SK-N-DZ (cell line): ENCODE measurements at regions not wholly inside any gene's neighbourhood (a gene's known extent, or its start where the extent isn't known, plus 50 kb on each side); places are given as distances from the start of the nearest gene placed in this dataset.

Experiments used
- DNase-seq: peaks from one replicate; pipeline ENCODE4 v3.0.0-alpha.2; 2015; ENCODE audit warnings: low spot score

DNA sequence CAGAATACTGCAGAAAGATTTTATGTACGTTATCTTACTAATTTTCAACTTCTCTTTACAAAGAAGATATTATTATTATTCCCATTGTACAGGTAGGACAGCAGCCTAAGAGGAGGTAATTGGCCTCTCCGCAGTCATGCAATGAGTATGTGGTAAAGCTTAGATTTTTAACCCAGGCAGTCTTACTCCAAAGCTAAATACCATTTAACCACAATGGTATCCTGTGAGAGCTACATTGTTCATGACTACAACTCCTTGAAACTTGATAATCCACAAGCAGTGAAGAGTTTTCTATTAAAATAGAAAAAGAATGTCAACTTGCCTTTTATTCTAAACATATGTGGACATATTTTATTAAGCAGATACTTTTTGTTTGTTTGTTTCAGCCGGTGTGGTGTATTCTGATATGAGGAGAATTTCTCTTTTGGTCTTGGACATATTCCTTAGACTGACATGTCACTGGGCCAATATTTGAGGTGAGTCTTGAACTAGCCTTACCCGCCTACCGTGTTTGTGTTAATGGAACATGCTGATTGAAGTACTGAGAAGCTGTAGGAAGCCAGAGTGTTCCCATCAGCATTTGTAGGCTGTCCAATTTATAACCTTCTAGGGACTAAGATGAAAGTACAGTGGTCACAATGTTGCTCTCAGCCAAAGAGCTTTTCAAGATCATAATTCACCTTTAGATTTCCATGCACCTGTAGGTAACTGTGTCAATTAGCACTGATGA lies 293.9 kb upstream of the DCC start:
- no peak for DNase-seq

DNA sequence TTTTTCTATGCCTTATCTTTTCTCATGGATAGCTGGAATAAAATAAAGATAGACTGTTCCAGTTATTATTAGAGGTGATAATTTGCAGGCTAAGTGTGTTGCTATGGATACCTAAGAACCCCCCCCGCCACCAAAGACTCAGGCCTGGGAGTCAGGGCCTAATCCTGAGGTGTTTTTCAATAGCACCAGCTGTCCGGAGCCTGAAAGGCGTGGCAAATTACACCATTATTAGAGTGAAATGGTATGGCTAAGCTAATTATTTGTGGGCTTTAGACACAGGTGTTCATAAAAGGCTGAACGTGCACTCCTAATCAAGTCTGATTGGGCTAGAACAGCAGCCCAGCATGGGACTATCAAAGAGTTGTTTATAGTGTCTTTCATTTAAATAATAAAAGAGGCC lies 293.2 kb upstream of the DCC start:
- no peak for DNase-seq

DNA sequence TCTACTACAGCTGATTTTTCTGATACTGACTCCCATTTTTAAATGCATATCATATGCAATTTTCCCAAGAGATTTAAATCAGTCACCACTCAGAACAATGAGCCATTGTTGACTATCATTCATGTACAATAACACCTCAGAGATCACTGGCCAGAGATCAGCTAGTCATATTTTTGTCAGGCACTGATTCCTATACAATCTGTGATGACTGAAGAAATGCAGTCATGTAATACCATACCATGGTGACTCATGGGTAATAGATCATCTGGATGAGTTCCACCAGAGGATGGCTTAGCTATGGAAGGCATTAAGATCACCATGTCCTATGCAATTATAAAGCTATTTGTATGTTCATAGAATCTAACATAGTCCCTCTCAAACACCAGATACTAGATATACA lies 285.7 kb upstream of the DCC start:
- DNase-seq, result no peak

DNA sequence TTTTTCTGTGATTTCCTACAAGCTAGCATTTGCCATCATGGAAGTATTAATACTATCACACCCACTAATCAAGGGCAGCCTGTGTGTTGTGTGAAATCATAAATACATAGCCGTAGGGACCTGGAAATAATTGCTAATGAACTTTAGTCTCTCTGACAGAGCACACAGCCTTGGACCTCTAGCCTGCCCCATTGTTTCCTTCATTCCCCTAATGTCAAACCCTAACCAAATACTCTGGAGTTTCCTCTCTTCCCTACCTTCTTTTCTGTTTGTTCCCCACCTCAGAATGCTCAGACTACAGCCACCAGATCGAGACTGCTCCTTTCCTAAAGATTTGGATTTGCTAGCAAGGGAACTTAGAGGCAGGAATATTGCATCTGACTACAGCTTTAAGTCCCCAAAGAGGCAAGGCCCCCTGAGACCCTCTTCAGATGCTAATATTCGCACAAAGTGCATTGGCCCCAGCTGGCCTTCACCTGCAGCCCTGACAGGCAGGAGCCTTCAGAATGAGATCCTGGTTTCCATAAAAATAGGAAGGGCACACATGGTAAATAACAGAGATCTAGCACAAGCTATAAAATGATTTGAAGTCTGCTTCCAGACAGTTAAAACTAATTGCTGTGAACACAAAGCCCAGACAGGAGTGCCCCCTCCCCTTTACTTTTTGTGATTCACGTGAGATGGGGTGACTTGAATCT lies 279.2 kb upstream of the DCC start:
- no peak for DNase-seq

DNA sequence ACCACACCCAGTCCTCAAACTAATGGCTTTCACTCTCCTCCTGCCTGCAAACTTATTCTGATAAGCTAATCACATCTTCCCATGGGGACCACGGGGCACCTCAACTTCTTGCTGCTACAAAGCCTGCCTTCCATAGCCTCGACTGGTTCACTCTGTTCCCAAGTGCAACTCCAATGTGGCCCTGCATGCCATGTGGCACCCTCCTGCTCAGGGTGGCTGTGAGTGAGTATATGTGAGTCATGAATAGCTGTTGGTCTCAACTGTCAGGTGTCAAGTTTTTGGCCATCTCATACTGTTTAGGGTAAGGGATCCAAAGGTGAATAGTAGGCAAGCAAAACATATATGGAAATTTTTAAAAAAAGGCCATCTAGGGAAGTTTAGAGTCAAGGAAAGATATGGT lies 276.1 kb upstream of the DCC start:
- no peak for DNase-seq

DNA sequence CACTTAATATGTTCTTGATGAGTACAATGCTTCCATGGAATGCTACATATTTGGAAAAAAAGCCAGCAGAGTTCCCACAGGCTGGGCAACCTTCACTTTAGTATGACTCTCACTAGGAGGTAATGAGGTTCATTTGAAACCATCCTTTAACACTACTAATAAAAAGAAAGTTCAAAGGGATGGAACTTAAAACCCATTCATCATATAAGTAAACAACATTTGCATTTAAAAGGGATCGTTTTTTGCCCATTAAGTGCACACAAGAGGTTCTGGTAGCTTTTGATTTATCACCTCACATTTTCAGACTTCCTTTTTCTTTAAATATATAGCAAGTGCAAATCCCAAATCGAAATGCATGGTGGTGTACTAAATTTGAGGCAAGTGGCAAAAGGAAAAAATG lies 270.8 kb upstream of the DCC start:
- no peak for DNase-seq

DNA sequence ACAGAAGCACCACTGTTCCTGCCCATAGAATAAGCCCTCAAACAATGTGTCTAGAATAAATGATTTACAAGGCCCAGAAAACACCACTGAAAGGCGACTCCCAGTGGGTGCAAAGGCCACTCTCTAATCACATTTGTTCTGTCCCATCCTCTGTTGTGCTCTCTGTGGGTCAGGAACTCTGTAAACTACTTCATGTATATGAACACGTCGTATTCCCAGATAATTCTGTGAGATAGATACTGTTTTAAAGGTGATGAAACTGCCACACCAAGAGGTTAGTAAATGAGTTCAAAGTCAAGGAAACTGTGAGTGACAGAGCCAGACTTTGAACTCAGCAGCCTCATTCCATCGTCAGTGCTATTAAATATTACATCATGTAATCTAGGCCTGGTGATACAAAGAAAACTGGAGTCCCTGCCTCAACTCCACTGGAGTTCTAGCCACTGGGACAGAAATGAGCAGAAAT lies 269.7 kb upstream of the DCC start:
- DNase-seq, result no peak

DNA sequence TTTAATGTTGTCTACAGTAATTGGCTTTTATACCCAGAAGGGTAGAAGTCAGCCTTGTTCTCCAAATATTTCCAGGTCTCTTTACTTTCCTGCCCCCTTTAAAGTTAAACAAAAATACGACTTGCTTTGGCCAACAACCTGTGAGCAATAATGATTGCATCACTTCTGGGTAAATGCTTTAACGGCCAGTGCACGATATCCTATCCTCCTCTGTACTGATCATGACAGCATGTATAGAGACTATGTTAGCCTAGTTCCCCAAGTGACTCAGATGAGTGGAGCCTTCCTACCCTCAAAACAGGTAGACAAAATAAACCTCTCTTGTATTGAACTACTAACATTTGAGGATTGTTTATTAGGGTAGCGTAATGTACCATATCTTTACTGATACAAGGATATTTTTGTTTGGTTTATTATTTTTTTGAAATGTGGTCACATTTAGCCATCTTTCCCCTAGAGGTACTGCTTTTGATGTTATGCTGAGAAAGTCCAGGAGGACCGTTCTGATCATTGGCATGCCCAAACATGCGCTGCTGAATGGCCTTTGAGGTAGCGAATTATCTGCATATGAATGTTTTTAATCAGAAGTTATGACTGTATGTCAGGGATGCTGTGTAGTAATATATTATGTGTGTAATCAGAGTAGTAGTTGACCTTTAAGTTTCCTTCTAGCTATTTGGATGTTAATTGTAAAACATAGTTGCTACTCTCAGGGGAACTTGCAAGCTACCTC lies 262.6 kb upstream of the DCC start:
- DNase-seq, result no peak

DNA sequence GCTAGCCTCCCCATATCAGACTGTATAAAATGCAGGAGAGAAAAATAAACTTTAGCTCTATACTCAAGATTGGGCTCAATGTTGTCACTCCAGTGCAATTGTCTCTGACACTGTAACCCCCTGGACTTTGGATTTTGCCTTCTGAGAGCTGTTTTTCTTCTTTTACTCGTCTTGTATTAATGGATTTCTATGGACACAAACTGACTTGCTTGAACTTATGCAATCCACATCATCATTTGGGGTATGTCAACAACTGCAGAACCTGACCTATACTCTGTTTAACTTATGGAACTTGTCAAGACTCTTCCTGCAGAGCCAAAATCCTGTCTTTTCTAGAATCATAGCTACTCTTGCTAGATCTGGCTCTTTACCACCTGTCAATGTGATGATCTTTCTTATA lies 257.8 kb upstream of the DCC start:
- DNase-seq, result no peak

DNA sequence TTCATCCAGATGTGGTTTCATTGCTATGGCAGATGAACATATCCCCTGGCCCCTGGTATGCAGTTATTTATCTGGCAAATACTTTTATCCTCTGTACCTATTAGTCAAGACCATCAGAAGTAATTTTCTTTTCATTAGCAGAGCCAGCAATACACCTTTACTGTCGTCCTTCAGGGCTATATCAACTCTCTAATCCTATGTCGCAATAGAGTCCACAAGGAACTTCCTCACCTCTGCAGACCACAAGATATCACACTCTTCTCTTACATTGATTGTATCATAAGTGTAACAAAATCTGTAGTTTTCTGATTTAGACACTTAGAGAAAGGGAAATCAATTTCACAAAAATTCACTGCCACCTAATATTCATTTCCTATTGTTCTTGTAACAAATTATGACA lies 252.9 kb upstream of the DCC start:
- no peak for DNase-seq

DNA sequence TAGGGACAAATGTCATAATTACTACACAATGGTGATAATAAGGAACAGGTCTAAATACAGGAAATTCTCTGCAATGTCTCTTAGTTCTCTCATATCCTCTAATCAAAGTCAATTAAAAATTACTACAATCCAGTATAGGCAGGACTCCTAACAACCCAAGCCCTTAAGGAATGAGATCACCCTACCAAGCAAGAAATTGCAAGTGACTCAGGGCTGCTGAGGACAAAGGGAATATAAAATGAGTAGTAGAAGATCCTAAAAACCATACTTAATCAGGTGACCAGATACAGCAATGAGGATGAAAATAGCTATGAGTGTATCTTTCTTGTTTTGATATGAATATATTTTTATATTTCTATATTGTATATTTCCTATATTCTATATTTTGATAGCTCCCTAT lies 250.0 kb upstream of the DCC start:
- no peak for DNase-seq

DNA sequence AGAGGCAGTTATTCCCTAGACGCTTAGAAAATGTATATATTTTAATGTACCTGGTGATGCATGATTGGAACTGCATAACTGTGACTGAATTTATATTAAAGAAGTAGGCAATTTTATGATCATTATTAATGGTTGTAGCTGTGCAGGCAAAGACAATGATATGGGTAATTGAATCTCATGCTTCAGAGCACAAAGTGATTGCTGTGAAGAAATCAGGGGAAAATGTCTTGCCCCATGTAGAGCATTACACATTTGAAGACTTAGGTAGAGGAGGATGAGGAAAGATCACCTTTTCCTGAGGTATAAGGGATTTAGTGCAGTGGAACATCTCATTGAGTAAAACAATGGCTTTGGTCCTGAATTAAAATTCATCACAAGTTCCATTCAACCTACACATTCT lies 246.8 kb upstream of the DCC start:
- DNase-seq, result no peak

DNA sequence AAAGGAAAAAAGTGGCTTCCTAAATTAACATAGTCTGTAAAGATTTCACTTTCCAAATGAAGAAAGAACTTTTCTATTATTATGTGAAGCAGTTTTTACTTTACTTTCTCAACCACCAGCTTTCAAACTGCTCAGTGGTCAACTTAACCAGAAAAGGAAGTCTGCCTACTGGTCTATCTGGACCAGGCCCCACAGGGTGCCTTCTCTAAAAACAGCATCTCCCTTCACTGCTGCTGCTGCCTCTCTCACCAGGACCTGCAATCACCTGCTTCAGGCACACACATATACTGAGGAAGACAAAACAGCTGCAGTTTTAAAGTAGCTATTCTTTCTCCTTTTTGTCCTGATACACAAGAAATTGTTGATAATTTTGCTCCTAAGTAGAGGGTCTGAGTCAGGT lies 221.3 kb upstream of the DCC start:
- DNase-seq, result no peak

DNA sequence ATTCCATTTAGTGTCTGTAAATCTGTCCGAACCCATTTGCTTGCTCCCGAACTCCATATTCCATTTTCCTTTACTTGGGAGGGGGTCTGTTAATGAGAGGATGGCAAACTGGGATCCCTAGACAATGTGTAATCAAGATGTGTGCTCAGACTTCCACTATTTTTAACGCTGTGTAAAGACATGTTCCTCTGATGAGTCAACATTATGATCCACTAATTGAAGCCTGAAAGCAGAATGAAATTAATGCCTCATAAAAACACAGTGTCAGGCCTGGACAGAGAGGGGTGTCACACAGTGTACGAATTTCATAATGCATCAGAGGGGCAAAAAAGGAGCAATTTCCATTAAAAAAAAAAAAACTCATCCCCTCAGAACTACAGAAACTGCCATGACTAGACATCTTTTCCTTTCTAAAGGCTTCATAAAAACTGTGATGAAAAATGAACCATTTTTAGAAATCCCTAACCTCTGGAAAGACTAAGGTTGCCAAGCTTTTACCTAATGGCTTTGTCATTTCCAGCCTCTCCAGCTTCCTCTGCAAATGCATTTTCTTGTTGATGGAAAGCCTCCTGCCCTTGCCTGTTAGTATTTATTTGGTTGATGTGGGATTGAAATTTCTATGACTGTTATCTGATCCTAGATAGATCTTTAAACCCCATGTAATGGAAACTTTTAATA lies 209.2 kb upstream of the DCC start:
- DNase-seq, result no peak

DNA sequence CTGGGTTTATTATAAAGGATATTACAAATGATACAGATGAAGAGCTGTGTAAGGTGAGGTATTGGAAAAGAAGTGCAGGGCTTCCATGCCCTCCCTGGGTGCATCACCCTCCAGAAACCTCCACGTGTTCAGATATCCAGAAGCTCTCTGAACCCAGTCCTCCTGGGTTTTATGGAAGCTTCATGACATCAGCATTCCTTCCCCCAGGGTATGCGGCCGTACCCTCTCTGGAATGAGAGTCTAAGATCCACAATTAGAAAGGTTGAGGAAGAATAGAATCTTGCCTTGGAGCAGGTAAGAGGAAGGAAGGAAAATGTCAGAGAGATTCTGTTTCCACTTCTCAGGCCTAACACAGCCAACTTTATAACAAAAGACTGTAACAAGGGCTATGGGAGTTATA lies 208.2 kb upstream of the DCC start:
- DNase-seq, result no peak

DNA sequence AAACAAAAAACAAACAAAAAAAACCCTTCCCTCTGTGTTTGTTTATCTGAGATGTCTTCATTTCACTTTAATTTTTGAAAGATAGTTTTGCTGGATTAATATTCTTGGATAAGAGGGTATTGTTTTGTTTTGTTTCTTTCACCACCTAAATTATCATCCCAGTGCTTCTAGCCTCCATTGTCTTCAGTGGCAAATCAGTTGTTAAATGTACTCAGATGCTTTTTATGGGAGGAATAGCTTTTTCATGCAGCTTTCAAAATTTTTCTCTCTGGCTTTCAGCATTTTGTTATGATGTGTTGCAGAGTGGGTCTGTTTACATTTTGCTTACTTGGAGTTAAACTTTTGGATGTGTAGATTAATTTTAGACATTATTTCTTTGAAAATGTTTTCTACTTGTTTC lies 203.5 kb upstream of the DCC start:
- DNase-seq, result no peak

DNA sequence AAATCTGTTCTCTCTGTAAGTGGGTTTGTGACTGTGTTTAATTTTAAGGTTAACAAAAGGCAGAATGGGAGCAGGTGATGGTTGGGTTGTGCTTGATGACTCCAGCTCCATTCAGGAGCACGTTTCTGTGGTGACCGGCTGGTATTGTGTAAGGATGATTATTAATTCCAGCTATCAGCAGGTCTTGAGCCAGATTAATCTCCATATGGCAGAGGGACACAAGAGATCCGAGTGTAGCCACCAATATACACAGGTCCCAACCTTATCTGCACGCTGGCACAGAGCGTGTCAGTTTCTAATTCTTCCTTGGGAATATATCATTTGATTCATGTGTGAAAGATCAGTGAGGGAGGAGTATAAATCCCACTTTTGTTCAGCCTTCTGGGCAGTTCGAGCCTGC lies 199.0 kb upstream of the DCC start:
- DNase-seq, result no peak

DNA sequence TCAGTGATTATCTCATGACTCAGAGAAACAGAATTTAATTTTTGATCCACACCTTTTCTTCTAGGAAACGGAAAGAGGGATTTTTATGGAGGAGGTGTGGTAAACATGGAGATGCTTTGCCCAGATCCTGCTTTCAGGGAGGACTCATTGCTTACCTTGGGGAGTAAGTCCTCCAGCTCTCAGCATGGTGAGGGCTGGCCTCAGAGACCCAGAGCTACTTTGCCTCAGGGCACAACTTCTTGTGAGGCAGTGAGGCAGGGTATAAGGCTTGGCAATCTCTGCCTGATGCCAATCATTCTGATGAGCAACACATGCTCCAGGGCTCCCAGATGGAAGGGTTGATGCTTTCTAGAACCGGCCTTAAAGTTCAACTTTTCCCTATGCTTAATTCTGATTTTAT lies 189.9 kb upstream of the DCC start:
- no peak for DNase-seq

DNA sequence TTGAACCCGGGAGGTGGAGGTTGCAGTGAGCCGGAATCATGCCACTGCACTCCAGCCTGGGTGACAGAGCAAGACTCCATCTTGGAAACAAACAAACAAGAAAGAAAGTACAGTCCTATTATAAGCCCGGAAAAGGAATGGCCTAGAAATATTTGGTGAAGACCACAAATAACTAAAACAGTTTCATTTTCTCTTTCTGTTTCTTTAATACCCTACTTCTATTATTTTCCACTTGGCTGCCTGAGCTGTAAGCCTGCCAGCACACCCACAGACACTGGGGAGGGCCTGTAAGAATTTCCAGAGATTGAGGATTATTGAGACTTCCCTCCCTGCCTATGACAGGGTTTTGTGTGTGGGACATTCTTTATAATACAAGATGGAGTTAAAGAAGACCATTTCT lies 188.0 kb upstream of the DCC start:
- DNase-seq, result no peak

DNA sequence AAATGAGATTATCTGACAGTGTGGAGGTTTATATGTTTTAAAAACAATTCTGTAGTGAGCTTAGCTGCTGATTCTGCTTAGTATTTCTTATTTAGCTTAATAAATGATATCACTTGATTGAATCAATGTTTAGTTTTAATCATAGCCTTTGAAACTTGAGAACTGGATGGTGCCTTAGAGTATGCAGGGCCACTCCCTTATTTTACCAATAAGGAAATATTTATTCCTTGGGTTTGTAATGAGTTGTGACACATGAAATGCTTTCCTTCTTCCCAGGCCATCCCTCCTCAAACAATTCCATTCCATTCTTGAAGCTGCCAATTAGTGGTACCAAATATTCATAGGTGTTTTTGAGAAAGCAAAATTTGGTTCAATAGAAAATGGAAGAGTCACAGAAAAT lies 183.8 kb upstream of the DCC start:
- DNase-seq, result no peak

DNA sequence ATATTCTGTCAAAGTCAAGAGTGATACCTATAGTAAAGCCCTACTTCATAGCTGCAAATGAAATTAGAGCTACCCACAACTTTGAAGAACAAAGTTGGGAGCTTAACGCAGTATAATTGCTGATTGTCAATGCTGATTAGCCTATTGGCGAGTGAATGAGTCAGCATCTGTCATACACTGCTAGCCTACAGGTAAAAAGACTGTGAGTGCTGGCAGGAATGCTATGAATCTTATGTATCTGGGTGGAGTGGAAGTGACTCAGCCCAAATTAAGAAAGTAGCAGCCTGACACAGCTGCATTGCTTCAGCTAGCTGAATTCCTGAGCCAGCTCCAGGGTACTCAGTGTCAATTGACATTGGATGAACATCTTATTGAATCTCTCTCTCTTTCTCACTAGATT lies 179.4 kb upstream of the DCC start:
- DNase-seq, result no peak

DNA sequence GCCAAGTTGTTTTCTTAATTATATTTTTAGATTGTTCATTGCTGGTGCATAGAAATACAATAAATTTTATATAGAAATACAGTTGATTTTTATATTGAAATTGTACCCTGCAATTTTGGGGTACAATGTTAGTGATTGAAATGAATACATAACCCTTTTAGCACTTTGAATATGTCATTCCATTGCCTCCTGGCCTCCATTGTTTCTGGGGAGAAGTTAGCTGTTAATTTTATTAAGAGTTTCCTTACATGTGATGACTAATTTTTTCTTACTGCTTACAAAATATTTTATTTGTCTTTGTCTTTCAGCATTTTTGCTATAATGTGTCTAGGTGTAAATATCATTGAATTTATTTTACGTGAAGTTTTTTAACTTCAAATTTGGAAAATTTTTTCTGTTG lies 176.5 kb upstream of the DCC start:
- DNase-seq, result no peak
